ENCODE measurements at regions not wholly inside any gene's neighbourhood (a gene's known extent, or its start where the extent isn't known, plus 50 kb on each side); places are given as distances from the start of the nearest gene placed in this dataset.

DNA sequence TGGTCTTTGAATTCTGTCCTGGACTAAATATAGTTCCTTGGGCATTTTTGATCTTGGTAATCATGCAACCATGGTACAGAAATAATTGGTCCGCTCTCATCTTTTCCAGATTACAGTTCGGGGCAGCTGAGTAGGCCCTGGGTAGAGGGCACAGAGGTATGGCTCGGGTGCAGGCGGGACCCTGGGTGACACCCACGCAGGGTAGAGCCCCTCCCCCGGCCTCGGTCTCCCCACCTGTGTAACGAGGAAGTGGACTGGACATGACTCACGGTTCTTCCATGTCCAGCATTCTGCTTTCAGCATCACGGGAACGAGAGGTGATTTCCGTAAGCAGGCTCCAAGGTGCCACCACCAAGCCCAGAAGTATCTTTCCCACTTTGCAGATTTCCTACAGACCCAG is 91.0 kb upstream of the DIO3 start:
- TF ChIP-seq, protein P1, sequence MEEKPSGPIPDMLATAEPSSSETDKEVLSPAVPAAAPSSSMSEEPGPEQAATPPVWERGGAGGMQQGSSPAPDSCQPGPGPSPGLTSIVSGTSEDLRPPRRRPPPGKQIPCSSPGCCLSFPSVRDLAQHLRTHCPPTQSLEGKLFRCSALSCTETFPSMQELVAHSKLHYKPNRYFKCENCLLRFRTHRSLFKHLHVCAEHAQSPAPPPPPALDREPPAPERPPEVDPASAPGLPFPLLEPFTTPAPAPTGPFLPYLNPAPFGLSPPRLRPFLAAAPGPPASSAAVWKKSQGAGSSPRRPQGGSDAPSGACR (CRISPR knock-in tag; IDR thresholded peaks at IDR 0.05) = no peak
- TF ChIP-seq KAT7 (CRISPR knock-in tag; IDR thresholded peaks at IDR 0.05; ENCODE audit: borderline replicate concordance) (no peak), POLR2AphosphoS5 (IDR thresholded peaks at IDR 0.05; ENCODE audit: low read depth, low read length) (no peak), CTCF (CRISPR knock-in tag; IDR thresholded peaks at IDR 0.05) (no peak), MAFK (conservative IDR thresholded peaks at IDR 0.05 in 1 of 2, IDR thresholded peaks at IDR 0.05 in 1 of 2; ENCODE audit: low read length in 2 of 2) (no peak), ATF7 (IDR thresholded peaks at IDR 0.05) (no peak), ATF7 (CRISPR knock-in tag; IDR thresholded peaks at IDR 0.05) (no peak)
